GM23338 (cell line): ENCODE measurements at regions not wholly inside any gene's neighbourhood (a gene's known extent, or its start where the extent isn't known, plus 50 kb on each side); places are given as distances from the start of the nearest gene placed in this dataset.

Experiments
- ATAC-seq: fragments of 200-7000 bp; cut with Tn5 transposase; 3 replicates; pipeline ENCODE4 v1.9.1; 2020
- DNase-seq: peaks from one replicate; pipeline ENCODE4 v3.0.0-alpha.2; 2015; ENCODE audit warnings: low spot score
- H2AFZ ChIP-seq: fragments of 200-600 bp; sonication (generic); 2 replicates; pipeline ENCODE4 v1.8.0; 2016; ENCODE audit warnings: antibody characterized with exemption, mild to moderate bottlenecking, moderate library complexity
- H3F3A ChIP-seq: fragments of 200-600 bp; sonication (generic); replicated peaks from 2 replicates; pipeline ENCODE4 v1.8.0; 2017; ENCODE audit warnings: antibody characterized with exemption, mixed run types, low read depth
- H3K27ac ChIP-seq: fragments of 200-600 bp; sonication (generic); 2 replicates; pipeline ENCODE4 v1.6.1; 2016; ENCODE audit warnings: low read depth
- H3K27me3 ChIP-seq: fragments of 200-600 bp; sonication (generic); 2 replicates; pipeline ENCODE4 v1.8.0; 2016; ENCODE audit warnings: mild to moderate bottlenecking, mixed run types, moderate library complexity; ENCODE audit not compliant: insufficient read depth
- H3K36me3 ChIP-seq: fragments of 200-600 bp; sonication (generic); 2 replicates; pipeline ENCODE4 v1.8.0; 2016; ENCODE audit warnings: mild to moderate bottlenecking; ENCODE audit not compliant: insufficient read depth
- H3K4me1 ChIP-seq: fragments of 200-600 bp; sonication (generic); 2 replicates; pipeline ENCODE4 v1.8.0; 2016; ENCODE audit warnings: mild to moderate bottlenecking, moderate library complexity; ENCODE audit not compliant: insufficient read depth
- H3K4me2 ChIP-seq: fragments of 200-600 bp; sonication (generic); 2 replicates; pipeline ENCODE4 v1.7.1; 2017; ENCODE audit warnings: mixed run types
- H3K4me3 ChIP-seq: fragments of 200-600 bp; sonication (generic); 2 replicates; pipeline ENCODE4 v1.6.1; 2016; ENCODE audit warnings: mixed run types
- H3K79me2 ChIP-seq: fragments of 200-600 bp; sonication (generic); replicated peaks from 2 replicates; pipeline ENCODE4 v1.8.0; 2017; ENCODE audit warnings: mild to moderate bottlenecking; ENCODE audit not compliant: insufficient read depth
- H3K9me2 ChIP-seq: fragments of 200-600 bp; sonication (generic); 2 replicates; pipeline ENCODE4 v1.8.0; 2017; ENCODE audit not compliant: insufficient read depth
- H4K20me1 ChIP-seq: fragments of 200-600 bp; sonication (generic); replicated peaks from 2 replicates; pipeline ENCODE4 v1.8.0; 2017; ENCODE audit warnings: mild to moderate bottlenecking; ENCODE audit not compliant: insufficient read depth
- H3K27ac Mint-ChIP-seq: 2 replicates; pipeline ENCODE4 v1.8.0; 2020; ENCODE audit warnings: inconsistent platforms, mild to moderate bottlenecking, moderate library complexity, mixed read lengths
- H3K27me3 Mint-ChIP-seq: 3 replicates; pipeline ENCODE4 v1.8.0; 2022; ENCODE audit warnings: low read depth, mild to moderate bottlenecking, moderate library complexity, mixed read lengths, inconsistent platforms; ENCODE audit not compliant: insufficient read depth, poor library complexity
- H3K36me3 Mint-ChIP-seq: 3 replicates; pipeline ENCODE4 v1.8.0; 2021; ENCODE audit warnings: low read depth, mild to moderate bottlenecking, inconsistent platforms, moderate library complexity, mixed read lengths
- H3K4me1 Mint-ChIP-seq: 3 replicates; pipeline ENCODE4 v1.8.0; 2020; ENCODE audit warnings: mild to moderate bottlenecking, inconsistent platforms, mixed read lengths
- H3K4me3 Mint-ChIP-seq: 3 replicates; pipeline ENCODE4 v1.8.0; 2021; ENCODE audit warnings: moderate library complexity, mild to moderate bottlenecking, inconsistent platforms, mixed read lengths
- H3K9me3 Mint-ChIP-seq: 3 replicates; pipeline ENCODE4 v1.8.0; 2020; ENCODE audit warnings: moderate library complexity, mild to moderate bottlenecking, inconsistent platforms, mixed read lengths
- CREB1 ChIP-seq: fragments of 250-450 bp; sonication (Bioruptor Pico); IDR thresholded peaks from 2 replicates; pipeline ENCODE4 v1.5.0; 2020; ENCODE audit warnings: low read depth, mild to moderate bottlenecking, moderate library complexity
- ETS1 ChIP-seq: IDR thresholded peaks from 2 replicates; pipeline ENCODE4 v1.6.1; 2016; ENCODE audit warnings: antibody characterized with exemption
- EZH2 ChIP-seq: fragments of 200-600 bp; sonication (generic); IDR thresholded peaks from one replicate; pipeline ENCODE4 v1.8.0; 2017; ENCODE audit warnings: antibody characterized with exemption, mild to moderate bottlenecking, low read depth; ENCODE audit not compliant: unreplicated experiment
- EZH2phosphoT487 ChIP-seq: fragments of 200-600 bp; sonication (generic); IDR thresholded peaks from one replicate; pipeline ENCODE4 v1.8.1; 2018; ENCODE audit warnings: antibody characterized with exemption; ENCODE audit not compliant: unreplicated experiment
- JUNB ChIP-seq: IDR thresholded peaks from one replicate; pipeline ENCODE4 v1.6.1; 2016; ENCODE audit warnings: antibody characterized with exemption; ENCODE audit not compliant: unreplicated experiment
- NANOG ChIP-seq: IDR thresholded peaks from 2 replicates; pipeline ENCODE4 v1.6.1; 2016; ENCODE audit warnings: antibody characterized with exemption, borderline replicate concordance
- POLR2AphosphoS5 ChIP-seq: IDR thresholded peaks from 2 replicates; pipeline ENCODE4 v1.6.1; 2016; ENCODE audit warnings: antibody characterized with exemption, low read depth
- STAT1 ChIP-seq: IDR thresholded peaks from one replicate; pipeline ENCODE4 v1.6.1; 2016; ENCODE audit warnings: antibody characterized with exemption; ENCODE audit not compliant: unreplicated experiment
- ZNF114 ChIP-seq: fragments of 250-450 bp; sonication (Bioruptor Pico); IDR thresholded peaks from 2 replicates; pipeline ENCODE4 v1.5.0; 2020; ENCODE audit warnings: mild to moderate bottlenecking, moderate library complexity
- ZNF331 ChIP-seq: fragments of 250-450 bp; sonication (Bioruptor Pico); IDR thresholded peaks from 2 replicates; pipeline ENCODE4 v1.5.0; 2020; ENCODE audit warnings: low read depth, mild to moderate bottlenecking, moderate library complexity
- TF ChIP-seq, protein P1 (sequence below), 2 experiments: fragments of 200-600 bp in 1 of 2; sonication (generic) in 1 of 2; conservative IDR thresholded peaks; 2 replicates each; pipeline versions ENCODE4 v1.5.1 to v1.6.1; 2016 to 2017; ENCODE audit warnings: antibody characterized with exemption in 2 of 2, low read depth in 2 of 2, mild to moderate bottlenecking in 2 of 2, moderate library complexity in 1 of 2
- TF ChIP-seq, protein P2 (sequence below): IDR thresholded peaks from one replicate; pipeline ENCODE4 v1.6.1; 2018; ENCODE audit warnings: antibody characterized with exemption; ENCODE audit not compliant: unreplicated experiment
- TF ChIP-seq, protein P3 (sequence below): fragments of 250-450 bp; sonication (Bioruptor Pico); IDR thresholded peaks from 2 replicates; pipeline ENCODE4 v1.5.0; 2020; ENCODE audit warnings: mild to moderate bottlenecking, moderate library complexity

DNA sequence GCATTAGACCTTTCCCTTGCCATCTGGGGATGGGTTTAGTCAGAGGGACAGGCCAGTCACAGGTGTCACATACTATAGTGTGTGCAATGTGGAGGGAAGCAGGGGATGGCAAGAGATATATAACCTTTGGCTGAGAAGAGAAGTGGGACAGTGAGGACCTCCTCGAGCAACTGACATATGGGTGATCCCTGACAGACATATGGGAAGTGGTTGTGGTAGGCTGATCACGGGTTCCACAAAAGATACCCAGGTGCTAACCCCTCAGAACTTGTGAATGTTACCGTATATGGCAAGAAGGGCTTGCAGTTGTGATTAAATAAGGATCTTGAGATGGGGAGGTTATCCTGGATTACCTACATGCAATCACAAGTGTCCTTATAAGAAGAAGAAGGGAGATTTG lies 188.1 kb upstream of the MPHOSPH6 start:
- no peak overlapping the region for H2AFZ ChIP-seq
- H3K9me2 ChIP-seq = 0 out of 2 replicates have a peak, but pooled peaks cover under 1% of the 10 kb centered on the region
- no peaks in the 10 kb centered on the region for H3K79me2 ChIP-seq
- Mint-ChIP-seq H3K4me1 (peaks cover 8% of the 10 kb centered on the region), H3K27ac (no peak overlapping the region; the same call in 1 of the 2 replicates), H3K36me3 (no peaks in the 10 kb centered on the region), H3K27me3 (peaks cover 2% of the 10 kb centered on the region), H3K4me3 (no peak overlapping the region), H3K9me3 (peaks cover 3% of the 10 kb centered on the region; the same call in 2 of the 3 replicates)
- no peak overlapping the region for H3K4me2 ChIP-seq
- H3K27me3 ChIP-seq = no peaks in the 10 kb centered on the region
- no peak for TF ChIP-seq ZNF331
- no peak for TF ChIP-seq POLR2AphosphoS5
- no peak for TF ChIP-seq ZNF114 (CRISPR knock-in tag)
- TF ChIP-seq ETS1 = no peak
- TF ChIP-seq, protein P1, sequence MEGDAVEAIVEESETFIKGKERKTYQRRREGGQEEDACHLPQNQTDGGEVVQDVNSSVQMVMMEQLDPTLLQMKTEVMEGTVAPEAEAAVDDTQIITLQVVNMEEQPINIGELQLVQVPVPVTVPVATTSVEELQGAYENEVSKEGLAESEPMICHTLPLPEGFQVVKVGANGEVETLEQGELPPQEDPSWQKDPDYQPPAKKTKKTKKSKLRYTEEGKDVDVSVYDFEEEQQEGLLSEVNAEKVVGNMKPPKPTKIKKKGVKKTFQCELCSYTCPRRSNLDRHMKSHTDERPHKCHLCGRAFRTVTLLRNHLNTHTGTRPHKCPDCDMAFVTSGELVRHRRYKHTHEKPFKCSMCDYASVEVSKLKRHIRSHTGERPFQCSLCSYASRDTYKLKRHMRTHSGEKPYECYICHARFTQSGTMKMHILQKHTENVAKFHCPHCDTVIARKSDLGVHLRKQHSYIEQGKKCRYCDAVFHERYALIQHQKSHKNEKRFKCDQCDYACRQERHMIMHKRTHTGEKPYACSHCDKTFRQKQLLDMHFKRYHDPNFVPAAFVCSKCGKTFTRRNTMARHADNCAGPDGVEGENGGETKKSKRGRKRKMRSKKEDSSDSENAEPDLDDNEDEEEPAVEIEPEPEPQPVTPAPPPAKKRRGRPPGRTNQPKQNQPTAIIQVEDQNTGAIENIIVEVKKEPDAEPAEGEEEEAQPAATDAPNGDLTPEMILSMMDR (conservative IDR thresholded peaks at IDR 0.05; ENCODE audit: low read depth in 2 of 2) = no peak
- no peak for TF ChIP-seq NANOG
- TF ChIP-seq, protein P2, sequence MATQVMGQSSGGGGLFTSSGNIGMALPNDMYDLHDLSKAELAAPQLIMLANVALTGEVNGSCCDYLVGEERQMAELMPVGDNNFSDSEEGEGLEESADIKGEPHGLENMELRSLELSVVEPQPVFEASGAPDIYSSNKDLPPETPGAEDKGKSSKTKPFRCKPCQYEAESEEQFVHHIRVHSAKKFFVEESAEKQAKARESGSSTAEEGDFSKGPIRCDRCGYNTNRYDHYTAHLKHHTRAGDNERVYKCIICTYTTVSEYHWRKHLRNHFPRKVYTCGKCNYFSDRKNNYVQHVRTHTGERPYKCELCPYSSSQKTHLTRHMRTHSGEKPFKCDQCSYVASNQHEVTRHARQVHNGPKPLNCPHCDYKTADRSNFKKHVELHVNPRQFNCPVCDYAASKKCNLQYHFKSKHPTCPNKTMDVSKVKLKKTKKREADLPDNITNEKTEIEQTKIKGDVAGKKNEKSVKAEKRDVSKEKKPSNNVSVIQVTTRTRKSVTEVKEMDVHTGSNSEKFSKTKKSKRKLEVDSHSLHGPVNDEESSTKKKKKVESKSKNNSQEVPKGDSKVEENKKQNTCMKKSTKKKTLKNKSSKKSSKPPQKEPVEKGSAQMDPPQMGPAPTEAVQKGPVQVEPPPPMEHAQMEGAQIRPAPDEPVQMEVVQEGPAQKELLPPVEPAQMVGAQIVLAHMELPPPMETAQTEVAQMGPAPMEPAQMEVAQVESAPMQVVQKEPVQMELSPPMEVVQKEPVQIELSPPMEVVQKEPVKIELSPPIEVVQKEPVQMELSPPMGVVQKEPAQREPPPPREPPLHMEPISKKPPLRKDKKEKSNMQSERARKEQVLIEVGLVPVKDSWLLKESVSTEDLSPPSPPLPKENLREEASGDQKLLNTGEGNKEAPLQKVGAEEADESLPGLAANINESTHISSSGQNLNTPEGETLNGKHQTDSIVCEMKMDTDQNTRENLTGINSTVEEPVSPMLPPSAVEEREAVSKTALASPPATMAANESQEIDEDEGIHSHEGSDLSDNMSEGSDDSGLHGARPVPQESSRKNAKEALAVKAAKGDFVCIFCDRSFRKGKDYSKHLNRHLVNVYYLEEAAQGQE = no peak
- TF ChIP-seq CREB1 (CRISPR knock-in tag) = no peak
- no peak for TF ChIP-seq JUNB
- TF ChIP-seq, protein P3, sequence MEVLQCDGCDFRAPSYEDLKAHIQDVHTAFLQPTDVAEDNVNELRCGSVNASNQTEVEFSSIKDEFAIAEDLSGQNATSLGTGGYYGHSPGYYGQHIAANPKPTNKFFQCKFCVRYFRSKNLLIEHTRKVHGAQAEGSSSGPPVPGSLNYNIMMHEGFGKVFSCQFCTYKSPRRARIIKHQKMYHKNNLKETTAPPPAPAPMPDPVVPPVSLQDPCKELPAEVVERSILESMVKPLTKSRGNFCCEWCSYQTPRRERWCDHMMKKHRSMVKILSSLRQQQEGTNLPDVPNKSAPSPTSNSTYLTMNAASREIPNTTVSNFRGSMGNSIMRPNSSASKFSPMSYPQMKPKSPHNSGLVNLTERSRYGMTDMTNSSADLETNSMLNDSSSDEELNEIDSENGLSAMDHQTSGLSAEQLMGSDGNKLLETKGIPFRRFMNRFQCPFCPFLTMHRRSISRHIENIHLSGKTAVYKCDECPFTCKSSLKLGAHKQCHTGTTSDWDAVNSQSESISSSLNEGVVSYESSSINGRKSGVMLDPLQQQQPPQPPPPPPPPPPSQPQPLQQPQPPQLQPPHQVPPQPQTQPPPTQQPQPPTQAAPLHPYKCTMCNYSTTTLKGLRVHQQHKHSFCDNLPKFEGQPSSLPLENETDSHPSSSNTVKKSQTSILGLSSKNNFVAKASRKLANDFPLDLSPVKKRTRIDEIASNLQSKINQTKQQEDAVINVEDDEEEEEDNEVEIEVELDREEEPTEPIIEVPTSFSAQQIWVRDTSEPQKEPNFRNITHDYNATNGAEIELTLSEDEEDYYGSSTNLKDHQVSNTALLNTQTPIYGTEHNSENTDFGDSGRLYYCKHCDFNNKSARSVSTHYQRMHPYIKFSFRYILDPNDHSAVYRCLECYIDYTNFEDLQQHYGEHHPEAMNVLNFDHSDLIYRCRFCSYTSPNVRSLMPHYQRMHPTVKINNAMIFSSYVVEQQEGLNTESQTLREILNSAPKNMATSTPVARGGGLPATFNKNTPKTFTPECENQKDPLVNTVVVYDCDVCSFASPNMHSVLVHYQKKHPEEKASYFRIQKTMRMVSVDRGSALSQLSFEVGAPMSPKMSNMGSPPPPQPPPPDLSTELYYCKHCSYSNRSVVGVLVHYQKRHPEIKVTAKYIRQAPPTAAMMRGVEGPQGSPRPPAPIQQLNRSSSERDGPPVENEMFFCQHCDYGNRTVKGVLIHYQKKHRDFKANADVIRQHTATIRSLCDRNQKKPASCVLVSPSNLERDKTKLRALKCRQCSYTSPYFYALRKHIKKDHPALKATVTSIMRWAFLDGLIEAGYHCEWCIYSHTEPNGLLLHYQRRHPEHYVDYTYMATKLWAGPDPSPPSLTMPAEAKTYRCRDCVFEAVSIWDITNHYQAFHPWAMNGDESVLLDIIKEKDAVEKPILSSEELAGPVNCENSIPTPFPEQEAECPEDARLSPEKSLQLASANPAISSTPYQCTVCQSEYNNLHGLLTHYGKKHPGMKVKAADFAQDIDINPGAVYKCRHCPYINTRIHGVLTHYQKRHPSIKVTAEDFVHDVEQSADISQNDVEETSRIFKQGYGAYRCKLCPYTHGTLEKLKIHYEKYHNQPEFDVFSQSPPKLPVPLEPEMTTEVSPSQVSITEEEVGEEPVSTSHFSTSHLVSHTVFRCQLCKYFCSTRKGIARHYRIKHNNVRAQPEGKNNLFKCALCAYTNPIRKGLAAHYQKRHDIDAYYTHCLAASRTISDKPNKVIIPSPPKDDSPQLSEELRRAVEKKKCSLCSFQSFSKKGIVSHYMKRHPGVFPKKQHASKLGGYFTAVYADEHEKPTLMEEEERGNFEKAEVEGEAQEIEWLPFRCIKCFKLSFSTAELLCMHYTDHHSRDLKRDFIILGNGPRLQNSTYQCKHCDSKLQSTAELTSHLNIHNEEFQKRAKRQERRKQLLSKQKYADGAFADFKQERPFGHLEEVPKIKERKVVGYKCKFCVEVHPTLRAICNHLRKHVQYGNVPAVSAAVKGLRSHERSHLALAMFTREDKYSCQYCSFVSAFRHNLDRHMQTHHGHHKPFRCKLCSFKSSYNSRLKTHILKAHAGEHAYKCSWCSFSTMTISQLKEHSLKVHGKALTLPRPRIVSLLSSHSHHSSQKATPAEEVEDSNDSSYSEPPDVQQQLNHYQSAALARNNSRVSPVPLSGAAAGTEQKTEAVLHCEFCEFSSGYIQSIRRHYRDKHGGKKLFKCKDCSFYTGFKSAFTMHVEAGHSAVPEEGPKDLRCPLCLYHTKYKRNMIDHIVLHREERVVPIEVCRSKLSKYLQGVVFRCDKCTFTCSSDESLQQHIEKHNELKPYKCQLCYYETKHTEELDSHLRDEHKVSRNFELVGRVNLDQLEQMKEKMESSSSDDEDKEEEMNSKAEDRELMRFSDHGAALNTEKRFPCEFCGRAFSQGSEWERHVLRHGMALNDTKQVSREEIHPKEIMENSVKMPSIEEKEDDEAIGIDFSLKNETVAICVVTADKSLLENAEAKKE (CRISPR knock-in tag) = no peak
- no peak for TF ChIP-seq STAT1
- TF ChIP-seq EZH2phosphoT487 = no peak
- no peak for TF ChIP-seq EZH2
- H3K4me3 ChIP-seq = no peak overlapping the region
- DNase-seq (no peak), ATAC-seq (no peak)
- H3F3A ChIP-seq = no peaks in the 10 kb centered on the region
- H3K36me3 ChIP-seq = no peaks in the 10 kb centered on the region
- no peak overlapping the region for H3K27ac ChIP-seq
- H3K4me1 ChIP-seq = no peaks in the 10 kb centered on the region
- H4K20me1 ChIP-seq = no peaks in the 10 kb centered on the region
